CD14-positive monocyte (primary cell): ENCODE measurements at regions not wholly inside any gene's neighbourhood (a gene's known extent, or its start where the extent isn't known, plus 50 kb on each side); places are given as distances from the start of the nearest gene placed in this dataset.

ENCODE experiments used
- DNase-seq, 3 donors: peaks; one replicate each; pipeline ENCODE4 v3.0.0-alpha.2; 2011 to 2022
- H2AFZ ChIP-seq: 2 replicates; pipeline ENCODE4 v1.6.0; 2012; ENCODE audit warnings: mild to moderate bottlenecking, low read depth, low read length, inconsistent platforms; ENCODE audit not compliant: insufficient read depth, poor library complexity, severe bottlenecking
- H3K27ac ChIP-seq, 2 donors: 1 replicate in 1 of 2; 2 replicates in 1 of 2; pipeline ENCODE4 v1.5.1; 2012 to 2013; ENCODE audit warnings: low read length in 2 of 2, control low read depth in 1 of 2, inconsistent platforms in 1 of 2, low read depth in 1 of 2, mild to moderate bottlenecking in 1 of 2
- H3K27me3 ChIP-seq, 2 donors: one replicate each; pipeline versions ENCODE4 v1.6.0 to v1.6.1; 2011 to 2013; ENCODE audit warnings: low read length in 2 of 2; ENCODE audit not compliant: control insufficient read depth in 2 of 2, insufficient read depth in 2 of 2
- H3K36me3 ChIP-seq, 2 donors: replicated peaks in 1 of 2; 1 replicate in 1 of 2; 2 replicates in 1 of 2; pipeline versions ENCODE4 v1.5.1 to v1.6.1; 2012 to 2013; ENCODE audit warnings: low read length in 2 of 2, control low read depth in 1 of 2, inconsistent platforms in 1 of 2, mild to moderate bottlenecking in 1 of 2; ENCODE audit not compliant: insufficient read depth in 2 of 2, control insufficient read depth in 1 of 2
- H3K4me1 ChIP-seq, 2 donors: 1 replicate in 1 of 2; 2 replicates in 1 of 2; pipeline versions ENCODE4 v1.5.1 to v1.6.1; 2012 to 2013; ENCODE audit warnings: low read length in 2 of 2, control low read depth in 1 of 2, inconsistent platforms in 1 of 2, mild to moderate bottlenecking in 1 of 2, moderate library complexity in 1 of 2; ENCODE audit not compliant: insufficient read depth in 2 of 2, control insufficient read depth in 1 of 2
- H3K4me2 ChIP-seq: replicated peaks from 2 replicates; pipeline ENCODE3; 2012; ENCODE audit warnings: low read length, moderate library complexity, mild to moderate bottlenecking; ENCODE audit not compliant: poor library complexity, severe bottlenecking; ENCODE audit errors: extremely low read depth
- H3K4me3 ChIP-seq, 3 experiments: fragments of 200-600 bp in 1 of 3; sonication (generic) in 1 of 3; replicated peaks in 1 of 3; 1 replicate in 2 of 3; 2 replicates in 1 of 3; pipeline ENCODE4 v1.5.1; 2011 to 2013; ENCODE audit warnings: low read length in 3 of 3, mild to moderate bottlenecking in 3 of 3, control low read depth in 2 of 3, low read depth in 2 of 3, inconsistent platforms in 1 of 3, moderate library complexity in 1 of 3
- H3K79me2 ChIP-seq: 2 replicates; pipeline ENCODE4 v1.6.0; 2012; ENCODE audit warnings: mild to moderate bottlenecking, control low read depth, inconsistent platforms, low read length, moderate library complexity; ENCODE audit not compliant: insufficient read depth
- H3K9ac ChIP-seq: 2 replicates; pipeline ENCODE4 v1.6.0; 2017; ENCODE audit warnings: low read length, mild to moderate bottlenecking; ENCODE audit not compliant: insufficient read depth, poor library complexity, severe bottlenecking
- H3K9me3 ChIP-seq, 2 donors: replicated peaks in 1 of 2; 1 replicate in 1 of 2; 2 replicates in 1 of 2; pipeline versions ENCODE4 v1.5.1 to v1.6.1; 2012 to 2013; ENCODE audit warnings: low read length in 2 of 2, control low read depth in 1 of 2; ENCODE audit not compliant: control insufficient read depth in 1 of 2, insufficient read depth in 1 of 2
- H4K20me1 ChIP-seq: 2 replicates; pipeline ENCODE4 v1.6.0; 2012; ENCODE audit warnings: mild to moderate bottlenecking, low read length, control low read depth, moderate library complexity; ENCODE audit not compliant: insufficient read depth
- H3K27ac Mint-ChIP-seq, 7 donors: one replicate each; pipeline ENCODE4 v1.8.0; 2020; ENCODE audit warnings: mild to moderate bottlenecking in 7 of 7, mixed read lengths in 7 of 7, moderate library complexity in 6 of 7, inconsistent platforms in 2 of 7
- H3K27me3 Mint-ChIP-seq, 3 donors: one replicate each; pipeline ENCODE4 v1.8.0; 2021 to 2022; ENCODE audit warnings: low read depth in 3 of 3, mild to moderate bottlenecking in 3 of 3, mixed read lengths in 3 of 3, moderate library complexity in 3 of 3, inconsistent platforms in 1 of 3
- H3K36me3 Mint-ChIP-seq, 2 donors: one replicate each; pipeline ENCODE4 v1.8.0; 2020; ENCODE audit warnings: mixed read lengths in 2 of 2, inconsistent platforms in 1 of 2, mild to moderate bottlenecking in 1 of 2
- H3K4me1 Mint-ChIP-seq: one replicate; pipeline ENCODE4 v1.8.0; 2020; ENCODE audit warnings: mild to moderate bottlenecking, mixed read lengths
- H3K4me3 Mint-ChIP-seq, 2 donors: one replicate each; pipeline ENCODE4 v1.8.0; 2020; ENCODE audit warnings: mild to moderate bottlenecking in 2 of 2, mixed read lengths in 2 of 2, moderate library complexity in 1 of 2
- H3K9me3 Mint-ChIP-seq, 7 donors: one replicate each; pipeline ENCODE4 v1.8.0; 2020 to 2022; ENCODE audit warnings: mixed read lengths in 7 of 7, mild to moderate bottlenecking in 6 of 7, moderate library complexity in 6 of 7, inconsistent platforms in 2 of 7
- CTCF ChIP-seq: fragments of 200-600 bp; IDR thresholded peaks from one replicate; pipeline ENCODE4 v1.8.0; 2022; ENCODE audit warnings: antibody characterized with exemption, mild to moderate bottlenecking
- WGBS: methylation state at CpG from one replicate; pipeline ENCODE4 v1.1.5; 2013; ENCODE audit warnings: missing lambda C conversion rate; ENCODE audit not compliant: insufficient coverage; 5-methylcytosine and 5-hydroxymethylcytosine counted together
- intact Hi-C, 2 donors: fragments of 100-400 bp; cut with micrococcal nuclease; formaldehyde crosslinking; loops; one replicate each; pipeline versions ENCODE4 v1.15.0 to v1.15.1; 2023

- no peak overlapping the region for H3K27ac Mint-ChIP-seq
- no peak for DNase-seq
- Histone ChIP-seq H3K4me1 (no peaks in the 10 kb centered on the region), H3K79me2 (no peaks in the 10 kb centered on the region), H3K9me3 (peaks cover 0 to 13% of the 10 kb centered on the region in 2 donors), H3K9ac (no peak overlapping the region), H2AFZ (no peak overlapping the region), H3K27me3 (no peaks in the 10 kb centered on the region), H4K20me1 (no peaks in the 10 kb centered on the region), H3K36me3 (no peaks in the 10 kb centered on the region), H3K4me3 (no peak overlapping the region), H3K4me2 (no peak overlapping the region), H3K27ac (no peak overlapping the region)
- no peak for TF ChIP-seq CTCF
- WGBS, result no CpG with 5 or more reads among the region's 2 CpGs
- no peaks in the 10 kb centered on the region for H3K36me3 Mint-ChIP-seq
- H3K4me3 Mint-ChIP-seq, result no peak overlapping the region
- intact Hi-C loops, result no loop called here
- no peaks in the 10 kb centered on the region for H3K4me1 Mint-ChIP-seq
- H3K9me3 Mint-ChIP-seq, result peaks cover 0 to 10% (median 8%) of the 10 kb centered on the region in 7 donors
- peaks cover 1 to 4% (median 4%) of the 10 kb centered on the region in 3 donors for H3K27me3 Mint-ChIP-seq
Measured at GRCh38 chr4:145351162-145351561, 130.5 kb upstream of the SMAD1 start.

DNA sequence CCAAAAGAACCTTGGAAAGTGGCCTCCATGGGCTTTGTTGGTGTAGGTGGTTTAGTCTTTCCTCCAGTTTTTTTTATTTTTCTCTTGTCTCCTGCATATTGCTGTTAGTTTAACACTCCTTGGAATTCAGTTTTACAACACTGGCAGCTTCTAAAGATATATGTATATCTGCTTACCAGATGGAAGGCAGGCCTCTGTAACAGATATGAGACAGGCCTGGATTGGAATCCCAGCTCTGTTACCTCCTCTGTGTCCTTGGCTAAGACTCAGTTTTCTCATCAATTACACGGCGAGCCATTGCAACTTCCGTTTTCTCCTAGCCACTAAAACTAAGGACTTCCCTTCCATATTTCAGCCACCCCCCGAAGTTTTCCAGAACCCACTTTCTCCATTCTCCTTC is 133.4 kb upstream of the SMAD1 start:
- no peaks in the 10 kb centered on the region for H4K20me1 ChIP-seq
- H2AFZ ChIP-seq, result no peak overlapping the region
- intact Hi-C loops, result no loop called here
- H3K79me2 ChIP-seq, result no peaks in the 10 kb centered on the region
- Mint-ChIP-seq H3K27me3 (peaks cover 1 to 3% (median 1%) of the 10 kb centered on the region in 3 donors), H3K27ac (no peak overlapping the region), H3K36me3 (no peaks in the 10 kb centered on the region), H3K9me3 (peaks cover 2 to 11% (median 7%) of the 10 kb centered on the region in 7 donors), H3K4me1 (no peaks in the 10 kb centered on the region), H3K4me3 (no peak overlapping the region)
- WGBS, result 73% methylated on average over 4 of the region's 4 CpGs
- no peak overlapping the region for H3K27ac ChIP-seq
- H3K4me1 ChIP-seq, result no peaks in the 10 kb centered on the region
- no peak for TF ChIP-seq CTCF
- H3K36me3 ChIP-seq, result no peaks in the 10 kb centered on the region
- H3K4me2 ChIP-seq, result no peak overlapping the region
- no peak for DNase-seq
- no peak overlapping the region for H3K9ac ChIP-seq
- peaks cover 0 to 13% of the 10 kb centered on the region in 2 donors for H3K9me3 ChIP-seq
- H3K4me3 ChIP-seq, result no peak overlapping the region
- H3K27me3 ChIP-seq, result no peaks in the 10 kb centered on the region
